ENCODE measurements at regions not wholly inside any gene's neighbourhood (a gene's known extent, or its start where the extent isn't known, plus 50 kb on each side); places are given as distances from the start of the nearest gene placed in this dataset.
A peak's percentile ranks its signal among the peaks of the same experiment; 100 is the strongest.
"Not testable (repeated sequence)": the region's sequence is repeated elsewhere in the genome, so short reads cannot be mapped to it uniquely, and the experiment has no call there.

DNA sequence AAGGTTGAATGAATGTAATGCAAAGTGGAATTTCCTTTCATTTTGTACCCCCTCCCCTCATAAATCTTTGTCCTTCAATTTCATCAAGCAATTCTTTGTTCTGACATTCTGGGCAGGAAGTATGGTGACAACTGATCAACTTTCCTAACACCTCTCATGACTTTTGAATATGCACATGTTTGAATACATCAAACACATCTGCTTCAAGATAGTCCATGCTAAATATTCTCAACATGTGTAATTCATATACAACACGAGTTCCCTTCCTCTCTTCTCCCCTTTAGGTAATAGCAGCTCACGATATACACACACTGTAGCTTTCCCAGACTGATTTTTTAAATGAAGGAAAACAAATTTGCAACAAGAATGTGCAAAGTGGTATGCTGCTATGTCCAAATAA is 103.6 kb upstream of the EFNA5 start:
- DNase-seq (no peak), ATAC-seq (no peak)
- intact Hi-C loops (cut with DNase I), result no loop called here

DNA sequence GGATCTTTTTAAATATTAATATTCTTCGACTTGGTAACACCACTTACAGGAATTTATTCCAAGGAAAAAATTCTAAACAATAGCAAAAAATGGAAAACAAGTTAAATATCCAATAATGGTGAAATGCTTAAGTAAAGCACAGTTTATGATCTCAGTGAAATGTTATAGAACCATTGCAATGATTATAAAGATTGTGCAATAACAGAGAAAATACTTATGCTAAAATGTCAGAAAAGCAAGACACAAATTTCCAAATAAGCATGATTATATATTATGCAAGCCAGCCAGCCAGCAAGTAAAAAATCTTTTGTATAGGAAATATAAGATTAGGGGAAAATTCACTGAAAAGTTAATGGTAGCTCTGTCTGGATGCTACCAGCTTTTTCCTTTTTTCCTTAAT is 102.7 kb upstream of the EFNA5 start:
- intact Hi-C loops (cut with DNase I), result no loop called here
- DNase-seq, result no peak
- no peak for ATAC-seq

DNA sequence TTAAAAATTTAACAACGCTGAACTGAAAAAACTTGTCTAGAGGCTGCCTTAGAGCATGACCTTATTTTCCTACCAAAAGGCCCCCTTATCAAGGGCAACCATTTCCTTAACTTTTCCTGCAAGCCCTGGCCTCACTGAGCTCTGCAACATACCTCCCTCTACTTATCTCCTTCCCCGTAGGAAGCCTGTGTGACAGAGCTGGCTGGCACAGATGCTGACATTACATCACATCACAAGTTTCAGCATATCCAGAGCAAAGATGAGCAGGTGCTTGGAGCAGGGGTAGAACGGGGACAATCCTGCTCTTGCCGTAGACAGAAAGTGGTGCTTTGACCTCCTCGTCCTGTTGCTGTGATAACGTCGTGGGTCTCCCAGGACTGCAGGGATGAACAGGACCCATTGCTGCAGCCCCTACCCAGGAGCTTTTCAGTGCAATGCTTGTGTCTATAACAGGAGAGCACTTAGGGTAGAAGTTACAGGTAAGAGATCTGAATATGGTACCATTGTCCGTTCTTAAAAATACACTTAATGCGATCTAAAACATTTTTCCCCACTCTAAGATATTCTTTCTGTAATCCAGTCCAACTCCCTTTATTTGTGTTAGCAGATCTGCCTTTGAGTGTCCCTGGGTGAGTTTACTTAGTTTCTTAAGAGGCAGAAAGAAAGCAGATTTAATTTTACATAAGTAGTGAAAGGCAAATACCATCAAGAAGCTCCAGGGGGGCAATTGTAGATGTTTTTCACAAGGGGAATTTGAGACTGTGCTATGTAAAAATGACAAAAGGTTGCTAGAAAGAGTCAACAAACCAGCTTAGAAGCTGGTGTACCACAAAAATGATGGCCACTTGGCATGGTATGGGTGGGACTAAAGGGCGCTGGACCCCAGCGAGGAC is 101.9 kb upstream of the EFNA5 start:
- intact Hi-C loops (cut with DNase I), result no loop called here
- DNase-seq (peak; percentile 31), ATAC-seq (peak; percentile 74 to 89)

DNA sequence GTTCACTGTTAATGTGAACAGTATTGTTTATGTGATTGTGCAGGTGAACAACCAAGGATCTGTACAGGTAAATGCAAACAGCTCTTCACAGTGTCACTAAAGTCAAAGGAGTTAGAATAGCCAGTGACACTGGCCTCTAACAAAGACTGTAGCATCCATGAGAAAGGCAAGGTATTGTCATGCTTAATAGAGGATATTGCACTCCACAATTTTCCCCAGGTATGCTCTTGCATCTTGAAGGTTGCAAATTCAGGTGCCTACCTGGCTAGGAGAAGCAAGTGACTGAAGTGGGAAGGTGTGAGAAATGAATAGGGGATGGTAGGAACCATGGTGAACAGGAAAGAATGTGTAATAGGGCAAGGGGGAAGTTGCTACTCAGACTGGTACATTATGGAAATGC is 101.2 kb upstream of the EFNA5 start:
- intact Hi-C loops (cut with DNase I), result no loop called here
- ATAC-seq (no peak), DNase-seq (no peak)

DNA sequence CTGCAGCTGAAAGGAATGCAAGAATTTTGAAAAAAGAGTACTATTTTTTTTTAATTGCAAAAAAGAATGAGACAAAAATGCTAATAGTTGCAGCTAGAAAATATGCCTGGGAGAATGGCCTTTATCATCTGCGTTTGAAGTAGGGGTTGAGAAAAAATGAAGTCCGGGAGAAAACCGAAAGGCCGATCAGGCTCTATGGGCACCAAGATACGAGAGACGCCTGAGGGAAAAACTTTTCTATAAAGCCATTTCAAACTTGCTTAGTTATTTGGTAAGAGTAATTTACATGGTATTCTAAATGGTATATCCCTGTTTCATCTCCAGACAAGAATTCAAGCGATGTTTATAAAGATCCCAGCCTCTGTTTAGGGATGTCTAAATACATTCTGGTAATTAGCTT is 99.3 kb upstream of the EFNA5 start:
- intact Hi-C loops (cut with DNase I), result no loop called here
- no peak for DNase-seq
- ATAC-seq, result no peak

DNA sequence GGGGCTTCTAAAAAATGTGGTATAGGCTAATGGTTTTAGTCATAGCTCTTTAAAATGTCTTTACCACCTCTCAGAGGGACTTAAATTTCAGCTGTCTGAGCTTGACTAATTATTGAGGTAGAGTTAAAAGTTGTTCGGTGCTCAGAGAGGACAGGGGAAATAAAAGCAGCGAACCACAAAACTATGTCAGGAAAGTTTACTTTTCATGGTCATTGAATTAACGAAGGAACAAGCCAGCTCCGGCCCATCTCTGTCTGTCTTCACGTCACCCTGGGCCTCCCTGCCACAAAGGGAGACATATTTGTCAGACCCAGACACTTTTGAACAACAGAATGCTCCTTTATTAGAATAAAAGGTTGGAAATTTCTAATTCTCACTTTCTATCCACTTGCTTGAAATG is 98.8 kb upstream of the EFNA5 start:
- ATAC-seq (no peak), DNase-seq (no peak)
- intact Hi-C loops (cut with DNase I), result no loop called here

DNA sequence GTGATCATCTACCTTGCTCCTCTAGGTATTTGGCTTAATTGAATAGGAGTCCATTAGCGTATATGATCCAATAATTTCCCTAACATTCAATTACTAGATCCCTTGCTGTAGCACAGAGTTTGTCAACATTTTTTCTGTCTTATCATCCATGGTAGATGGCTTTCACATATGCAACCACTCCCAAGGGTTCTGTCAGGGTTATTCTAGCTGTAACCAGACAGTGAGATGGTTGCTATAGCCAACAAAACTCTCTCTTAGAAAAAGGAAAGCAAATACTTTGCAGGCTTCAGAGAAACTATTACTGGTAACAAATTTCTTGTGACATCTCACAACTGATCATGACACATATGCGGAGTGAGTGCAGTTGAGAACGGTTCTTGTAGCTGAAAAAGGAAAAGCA is 96.2 kb upstream of the EFNA5 start:
- intact Hi-C loops (cut with DNase I), result no loop called here
- DNase-seq (no peak), ATAC-seq (no peak)

DNA sequence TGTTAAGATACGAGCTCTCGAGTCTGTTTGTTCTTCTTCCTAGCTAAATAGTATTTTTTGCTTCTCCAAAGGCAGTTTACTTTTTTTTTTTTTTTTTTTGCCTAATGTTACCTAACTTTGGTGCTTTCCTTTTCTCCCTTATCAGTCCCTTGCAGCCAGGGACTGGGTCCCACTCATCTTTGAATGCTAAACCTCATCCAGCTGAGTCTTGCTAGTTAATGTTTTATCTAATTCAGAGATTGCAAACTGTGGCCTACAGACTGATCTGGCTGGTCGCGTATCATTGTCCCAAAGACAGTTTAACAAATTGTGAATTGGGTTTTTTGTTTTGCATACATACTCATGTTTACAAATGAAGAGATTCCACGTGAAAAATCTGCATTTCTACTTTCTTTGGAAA is 95.7 kb upstream of the EFNA5 start:
- intact Hi-C loops (cut with DNase I), result no loop called here
- ATAC-seq (no peak), DNase-seq (no peak)

DNA sequence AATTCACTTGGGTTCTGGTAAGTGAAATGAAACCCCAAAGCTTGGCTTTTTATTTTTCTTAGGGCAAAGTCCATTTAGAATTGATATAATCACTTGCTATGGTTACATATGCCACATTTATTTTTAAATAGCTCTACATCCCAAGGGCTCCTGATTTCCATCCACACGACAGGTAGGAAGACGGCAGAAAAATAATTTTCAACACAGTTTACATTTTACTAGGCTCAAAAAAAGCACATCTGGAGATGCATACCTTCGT is 95.0 kb upstream of the EFNA5 start:
- no peak for ATAC-seq
- intact Hi-C loops (cut with DNase I), result no loop called here

DNA sequence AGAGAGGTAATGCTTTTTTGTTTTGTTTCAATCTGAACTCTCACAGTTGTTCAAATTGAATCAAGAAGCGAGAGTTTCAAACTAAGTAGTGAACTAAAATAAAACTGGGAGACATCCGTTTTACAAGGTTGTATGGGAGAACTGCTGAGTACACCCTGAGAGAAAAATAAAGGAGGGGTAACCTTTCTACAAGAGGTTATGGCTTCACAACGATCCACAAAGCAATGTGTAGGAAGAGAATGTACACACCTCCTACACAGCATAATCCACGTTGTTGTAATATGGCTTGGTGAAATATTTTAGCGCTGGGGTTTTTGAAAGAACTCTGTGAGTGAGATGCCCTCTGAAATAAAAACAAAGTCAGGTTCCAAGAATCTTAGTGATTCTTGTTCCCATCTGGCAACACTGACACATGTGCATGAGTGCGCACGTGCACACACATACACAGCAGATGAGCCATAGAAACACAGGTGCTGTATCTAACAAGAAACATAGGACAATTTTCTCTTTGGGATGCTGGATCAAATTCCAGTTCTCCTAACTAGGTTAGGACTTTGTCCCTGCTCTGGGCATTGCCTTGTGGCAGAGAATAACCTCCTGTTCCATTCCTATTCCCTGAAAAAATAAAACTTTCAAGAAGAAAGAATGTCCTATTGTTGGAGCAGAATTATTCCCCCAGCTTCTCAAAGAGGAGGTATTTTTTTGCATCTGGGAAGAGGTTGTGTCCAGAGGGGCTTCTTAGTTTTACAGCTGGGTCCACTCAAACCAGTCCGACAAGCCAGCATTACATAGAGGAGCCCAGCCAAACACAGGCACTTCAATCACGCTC is 94.5 kb upstream of the EFNA5 start:
- intact Hi-C loops (cut with DNase I), result no loop called here
- DNase-seq, result no peak
- no peak for ATAC-seq

More for the DNA sequence above, 95.0 kb upstream of the EFNA5 start:
- no peak for DNase-seq

DNA sequence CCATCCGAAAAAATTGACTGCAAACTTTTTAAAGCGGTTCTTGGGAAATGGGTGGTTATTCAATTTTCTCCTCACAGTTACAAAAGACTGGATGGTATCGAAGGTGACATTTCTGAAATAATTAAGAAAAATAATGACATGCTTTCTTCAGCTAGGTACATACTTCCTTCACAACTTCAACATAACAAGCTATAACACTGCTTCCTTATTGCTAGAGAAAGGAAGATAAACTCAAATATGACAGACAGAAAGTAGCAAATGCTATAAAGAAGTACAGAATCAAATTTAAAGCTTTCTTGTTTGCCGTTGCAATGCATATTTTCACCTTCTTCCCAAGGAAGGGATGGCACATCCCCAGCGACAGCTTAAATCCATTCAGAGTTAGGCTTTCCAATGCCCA is 93.5 kb upstream of the EFNA5 start:
- ATAC-seq, result no peak
- DNase-seq, result no peak
- intact Hi-C loops (cut with DNase I), result no loop called here

DNA sequence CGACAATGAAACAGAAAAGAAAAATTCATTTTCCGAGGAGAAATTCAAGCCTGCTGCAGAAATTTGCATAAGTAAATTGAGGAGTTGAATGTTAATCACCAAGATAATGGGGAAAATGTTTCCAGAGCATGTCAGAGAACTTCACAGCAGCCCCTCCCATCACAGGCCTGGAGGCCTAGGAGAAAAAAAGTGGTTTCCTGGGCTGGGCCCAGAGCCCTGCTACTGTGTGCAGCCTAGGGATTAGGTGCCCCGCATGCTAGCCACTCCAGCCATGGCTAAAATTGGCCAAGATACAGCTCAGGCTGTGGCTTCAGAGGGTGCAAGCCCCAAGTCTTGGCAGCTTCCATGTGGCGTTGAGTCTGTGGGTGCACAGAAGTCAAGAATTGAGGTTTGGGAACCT is 82.7 kb upstream of the EFNA5 start:
- ATAC-seq, result no peak
- no peak for DNase-seq
- intact Hi-C loops (cut with DNase I), result no loop called here

DNA sequence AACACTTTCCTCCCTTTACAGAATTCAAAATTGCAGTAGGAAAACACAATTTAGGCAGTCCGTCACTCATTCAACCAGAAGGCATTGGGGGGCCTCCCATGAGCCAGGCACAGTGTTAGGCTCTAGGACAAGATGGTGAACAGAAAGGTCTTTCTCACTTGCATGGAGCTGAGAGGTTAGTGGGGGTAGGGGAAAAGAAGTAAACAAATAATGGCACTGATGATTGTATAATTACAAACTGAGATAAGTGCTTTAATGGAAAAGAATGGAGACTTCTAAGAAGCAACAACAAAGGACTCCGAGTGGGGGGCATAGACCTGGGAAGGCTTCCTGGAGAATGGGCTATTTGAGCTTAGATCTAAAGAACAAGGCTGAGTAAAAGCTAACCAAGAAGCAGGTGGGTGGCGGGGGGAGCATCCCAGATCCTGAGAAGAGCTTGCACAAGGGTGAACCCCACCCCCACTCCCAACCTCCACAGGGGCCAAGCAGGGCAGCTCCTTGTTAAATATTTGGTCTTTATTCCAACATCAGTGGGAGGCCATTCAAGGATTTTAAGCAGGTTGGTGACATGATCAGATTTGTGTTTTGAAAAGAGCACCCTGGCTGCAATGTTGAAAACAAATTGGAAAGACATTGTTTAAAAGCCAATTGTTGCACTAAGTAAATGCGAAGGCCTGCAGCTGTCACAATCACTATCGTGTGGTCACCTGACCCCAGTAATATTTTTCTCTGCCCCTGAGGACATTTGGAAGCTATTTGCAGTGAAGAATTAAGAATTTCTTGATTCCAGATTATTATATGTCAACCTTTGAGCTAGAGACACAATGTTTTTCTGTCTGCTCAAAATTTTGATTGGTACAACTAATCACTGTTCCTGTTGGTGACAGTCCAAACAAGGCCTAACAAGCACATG is 73.9 kb upstream of the EFNA5 start:
- ATAC-seq (no peak), DNase-seq (no peak)
- intact Hi-C loops (cut with DNase I), result no loop called here

DNA sequence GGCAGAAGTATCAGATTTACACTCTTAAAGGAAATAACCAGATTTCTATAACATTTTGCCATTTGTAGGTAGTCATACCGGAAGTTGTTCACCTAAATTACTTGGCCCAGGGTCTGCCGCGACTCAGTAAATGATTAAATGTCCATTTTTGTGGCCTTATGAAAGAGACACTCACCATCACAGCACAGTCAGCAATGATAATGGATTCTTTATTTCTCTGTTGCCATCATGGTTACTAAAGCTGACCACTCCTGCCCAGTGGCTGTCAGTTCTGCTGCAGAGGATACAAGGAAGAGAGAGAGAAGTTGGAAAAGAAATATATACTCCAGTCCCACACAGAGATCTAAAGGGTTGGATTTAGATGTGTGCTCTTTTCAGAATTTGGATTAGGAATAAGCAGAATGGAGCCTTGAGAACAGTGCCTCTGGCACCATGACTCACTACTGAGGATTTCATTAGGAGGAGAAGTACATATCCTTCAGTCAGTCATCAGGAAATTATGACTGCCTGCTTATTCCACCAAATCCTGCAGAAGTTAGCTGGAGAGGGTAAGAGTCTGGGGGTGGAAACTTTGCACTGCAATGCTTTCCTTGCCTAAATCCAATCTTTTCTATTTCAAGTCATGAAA is 72.8 kb upstream of the EFNA5 start:
- ATAC-seq (no peak), DNase-seq (no peak)
- intact Hi-C loops (cut with DNase I), result no loop called here

DNA sequence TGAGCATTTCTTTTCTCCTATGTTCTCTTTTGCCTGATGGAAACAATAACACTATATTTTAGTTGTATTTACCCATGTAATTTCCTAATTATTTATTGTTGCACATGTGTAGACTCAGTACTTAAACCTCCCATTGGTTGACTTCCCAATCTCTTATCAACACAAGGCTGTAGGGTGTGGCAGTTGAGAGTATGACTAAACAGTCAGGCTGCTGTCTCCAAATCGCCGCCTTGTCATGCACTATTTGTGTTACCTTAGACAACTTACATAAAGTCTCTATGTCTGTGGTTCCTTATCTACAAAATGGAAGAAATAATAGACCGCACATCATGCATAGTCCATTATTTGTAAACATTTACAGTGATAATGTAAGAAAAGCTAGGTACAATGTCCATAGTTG is 68.9 kb upstream of the EFNA5 start:
- intact Hi-C loops (cut with DNase I), result no loop called here
- DNase-seq (no peak), ATAC-seq (no peak)

DNA sequence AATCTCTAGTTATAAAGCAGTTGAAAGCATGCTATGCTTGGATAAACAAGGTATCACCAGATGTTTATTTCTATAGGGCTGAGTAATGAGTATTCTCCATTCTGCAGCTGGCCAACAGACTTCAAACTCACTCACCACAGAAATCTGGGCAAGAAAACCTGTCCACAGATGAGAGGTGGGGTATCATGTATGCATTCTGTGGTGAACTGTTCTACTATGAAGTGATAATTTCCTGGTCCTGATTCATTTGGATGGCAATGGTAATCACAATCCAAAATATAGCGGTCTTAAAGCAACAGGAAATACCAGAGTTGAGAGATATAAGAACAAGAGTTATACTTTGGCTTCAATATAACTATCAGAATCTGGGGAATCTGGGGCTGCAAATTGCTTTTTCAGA is 65.9 kb upstream of the EFNA5 start:
- intact Hi-C loops (cut with DNase I), result no loop called here
- DNase-seq, result no peak
- no peak for ATAC-seq

DNA sequence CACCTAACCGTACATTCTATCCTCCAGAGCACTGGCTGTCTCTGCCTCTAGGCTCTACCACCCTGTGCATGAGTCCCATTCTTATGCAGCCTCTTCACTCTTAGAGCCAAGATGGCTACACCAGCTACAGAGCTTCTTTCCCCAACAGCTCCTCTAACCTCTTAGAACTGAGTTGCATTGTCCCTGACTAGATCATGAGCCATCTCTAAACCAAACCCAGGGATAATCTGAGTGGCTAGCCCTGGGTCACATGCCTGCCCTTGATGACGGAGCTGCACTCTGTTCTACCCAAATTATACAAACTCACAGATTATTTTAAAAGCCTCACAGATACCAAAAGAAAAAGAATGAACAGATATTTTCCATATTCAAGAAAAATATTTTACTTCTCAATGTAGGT is 65.4 kb upstream of the EFNA5 start:
- DNase-seq; ATAC-seq; intact Hi-C loops (cut with DNase I): not testable (repeated sequence)

DNA sequence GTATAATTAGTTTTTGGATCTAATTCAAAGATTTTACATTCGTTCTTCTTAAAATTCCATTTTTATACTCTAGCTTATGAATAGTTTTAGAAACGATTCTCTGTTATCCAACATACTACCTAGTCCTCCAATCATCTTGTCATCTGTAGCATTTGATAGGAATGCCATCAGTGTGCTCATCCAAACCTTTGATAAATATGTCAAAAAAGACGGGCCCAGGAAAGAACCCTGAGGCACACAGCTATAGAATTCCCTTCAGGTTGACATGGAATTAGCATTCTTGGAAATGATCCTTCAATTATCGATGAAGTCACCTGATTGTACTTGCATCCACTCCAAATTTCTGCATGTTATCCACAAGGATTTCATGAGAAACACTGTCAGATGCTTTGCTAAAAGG is 64.8 kb upstream of the EFNA5 start:
- DNase-seq (no peak), ATAC-seq (no peak)
- intact Hi-C loops (cut with DNase I), result no loop called here

DNA sequence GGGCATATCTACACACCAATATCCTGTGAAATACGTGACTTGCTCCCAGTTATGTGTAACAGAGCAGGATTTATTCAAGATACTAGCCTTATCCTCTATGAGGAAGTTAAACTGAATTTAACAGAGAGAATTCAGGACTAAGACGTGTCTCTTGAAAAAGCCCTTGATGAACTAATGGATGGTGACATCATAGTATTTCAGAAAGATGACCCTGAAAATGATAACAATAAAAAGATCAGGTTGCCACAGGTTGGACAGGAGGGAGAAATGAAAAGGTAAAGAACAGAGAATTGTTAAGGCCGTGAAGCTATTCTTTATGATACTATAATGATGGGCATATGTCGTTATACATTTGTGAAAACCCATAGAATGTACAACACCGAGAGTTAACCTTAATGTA is 56.2 kb upstream of the EFNA5 start:
- ATAC-seq (no peak), DNase-seq (no peak)
- intact Hi-C loops (cut with DNase I), result no loop called here

DNA sequence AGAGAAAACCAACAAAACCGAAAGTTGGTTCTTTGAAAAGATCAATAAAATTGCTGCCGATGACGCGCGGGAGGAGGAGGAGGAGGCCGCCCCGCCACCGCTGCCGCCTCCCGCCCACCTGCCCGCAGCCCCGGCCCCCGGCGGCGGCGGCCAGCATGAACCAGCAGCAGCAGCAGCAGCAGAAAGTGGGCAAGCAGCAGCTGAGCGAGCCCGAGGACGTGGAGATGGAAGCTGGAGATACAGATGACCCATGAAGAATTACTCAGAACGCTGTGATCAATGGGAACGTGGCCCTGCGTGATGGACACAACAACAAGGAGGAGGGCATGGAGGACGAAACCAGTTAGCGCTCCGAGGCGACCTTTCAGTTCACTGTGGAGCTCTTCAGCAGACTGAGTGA is 53.9 kb upstream of the EFNA5 start:
- DNase-seq (no peak), ATAC-seq (no peak)
- intact Hi-C loops (cut with DNase I), result no loop called here
